HL-60 (cell line): ENCODE measurements at regions not wholly inside any gene's neighbourhood (a gene's known extent, or its start where the extent isn't known, plus 50 kb on each side); places are given as distances from the start of the nearest gene placed in this dataset.

Experiments
- CTCF ChIP-seq: IDR thresholded peaks from one replicate; pipeline ENCODE4 v1.5.1; 2011; ENCODE audit warnings: low read length, control low read depth, inconsistent platforms; ENCODE audit not compliant: insufficient read depth
- GABPA ChIP-seq: IDR thresholded peaks from 2 replicates; pipeline ENCODE4 v1.6.1; 2012; ENCODE audit warnings: low read depth
- POLR2AphosphoS5 ChIP-seq: IDR thresholded peaks from 2 replicates; pipeline ENCODE4 v1.6.1; 2012; ENCODE audit warnings: low read depth
- SPI1 ChIP-seq: IDR thresholded peaks from 2 replicates; pipeline ENCODE4 v1.6.1; 2012; ENCODE audit warnings: low read depth, mild to moderate bottlenecking, borderline replicate concordance

- no peak for TF ChIP-seq GABPA
- no peak for TF ChIP-seq CTCF
- no peak for TF ChIP-seq POLR2AphosphoS5
- no peak for TF ChIP-seq SPI1
Observed at GRCh38 chr13:92991692-92992091, 234.9 kb upstream of the GPC6 start.
